HG02938 (cell line): ENCODE measurements at regions not wholly inside any gene's neighbourhood (a gene's known extent, or its start where the extent isn't known, plus 50 kb on each side); places are given as distances from the start of the nearest gene placed in this dataset.
A peak's percentile ranks its signal among the peaks of the same experiment; 100 is the strongest.

Source experiments
- ATAC-seq: cut with Tn5 transposase; IDR thresholded peaks from one replicate; pipeline ENCODE4 v1.9.1; 2021; ENCODE audit warnings: mild to moderate bottlenecking, moderate library complexity; ENCODE audit not compliant: unreplicated experiment

GRCh38 chrX:69232945-69233344 lies 67.7 kb upstream of the PJA1 start:
- ATAC-seq: no peak

GRCh38 chrX:69231903-69232302 lies 66.7 kb upstream of the PJA1 start:
- no peak for ATAC-seq

GRCh38 chrX:69229436-69229835 lies 64.2 kb upstream of the PJA1 start:
- no peak for ATAC-seq

- no peak for ATAC-seq
Observed at GRCh38 chrX:69228732-69229131, 63.5 kb upstream of the PJA1 start.

GRCh38 chrX:69226459-69227158 lies 61.4 kb upstream of the PJA1 start:
- ATAC-seq: no peak

GRCh38 chrX:69222103-69223090 lies 57.1 kb upstream of the PJA1 start:
- ATAC-seq: peak; percentile 68

GRCh38 chrX:69221239-69222102 lies 56.2 kb upstream of the PJA1 start:
- no peak for ATAC-seq

GRCh38 chrX:69218407-69218997 lies 53.2 kb upstream of the PJA1 start:
- no peak for ATAC-seq

- no peak for ATAC-seq
Observed at GRCh38 chrX:69216911-69217310, 51.7 kb upstream of the PJA1 start.

- no peak for ATAC-seq
Observed at GRCh38 chrX:69216446-69216845, 51.2 kb upstream of the PJA1 start.

- no peak for ATAC-seq
Observed at GRCh38 chrX:69215161-69215875, 50.1 kb upstream of the PJA1 start.
